DOHH2 (cell line): ENCODE measurements at regions not wholly inside any gene's neighbourhood (a gene's known extent, or its start where the extent isn't known, plus 50 kb on each side); places are given as distances from the start of the nearest gene placed in this dataset.

Experiments used
- H3F3A ChIP-seq: fragments of 200-600 bp; sonication (generic), shearing (Covaris generic); 2 replicates; pipeline ENCODE4 v1.6.0; 2016; ENCODE audit warnings: antibody characterized with exemption, mild to moderate bottlenecking; ENCODE audit not compliant: control insufficient read depth, insufficient read depth
- H3K27ac ChIP-seq: fragments of 200-600 bp; sonication (generic); 2 replicates; pipeline ENCODE4 v1.5.1; 2014; ENCODE audit warnings: low read depth, mild to moderate bottlenecking, low read length, moderate library complexity
- H3K27me3 ChIP-seq: fragments of 200-600 bp; sonication (generic); 2 replicates; pipeline ENCODE4 v1.6.1; 2014; ENCODE audit warnings: mild to moderate bottlenecking, low read length, mixed read lengths; ENCODE audit not compliant: control insufficient read depth
- H3K36me3 ChIP-seq: fragments of 200-600 bp; sonication (generic); 2 replicates; pipeline ENCODE4 v1.6.1; 2014; ENCODE audit warnings: mild to moderate bottlenecking, low read length, moderate library complexity, mixed read lengths; ENCODE audit not compliant: control insufficient read depth
- H3K4me1 ChIP-seq: fragments of 200-600 bp; sonication (generic); 2 replicates; pipeline ENCODE4 v1.6.1; 2014; ENCODE audit warnings: mild to moderate bottlenecking, low read length, mixed read lengths; ENCODE audit not compliant: control insufficient read depth
- H3K4me2 ChIP-seq: fragments of 200-600 bp; sonication (generic); 2 replicates; pipeline ENCODE4 v1.6.0; 2014; ENCODE audit warnings: mild to moderate bottlenecking, low read length, moderate library complexity
- H3K4me3 ChIP-seq: fragments of 200-600 bp; sonication (generic); 2 replicates; pipeline ENCODE4 v1.5.1; 2014; ENCODE audit warnings: mild to moderate bottlenecking, low read length, mixed read lengths
- H3K79me2 ChIP-seq: fragments of 200-600 bp; sonication (generic); 2 replicates; pipeline ENCODE4 v1.6.1; 2014; ENCODE audit warnings: mild to moderate bottlenecking, low read length, mixed read lengths; ENCODE audit not compliant: control insufficient read depth
- H3K9me2 ChIP-seq: fragments of 200-600 bp; sonication (generic); replicated peaks from 2 replicates; pipeline ENCODE4 v1.6.1; 2014; ENCODE audit warnings: mild to moderate bottlenecking, low read length, mixed read lengths; ENCODE audit not compliant: control insufficient read depth
- H3K9me3 ChIP-seq: fragments of 200-600 bp; sonication (generic); 2 replicates; pipeline ENCODE4 v1.6.1; 2014; ENCODE audit warnings: antibody characterized with exemption, low read length, mixed read lengths; ENCODE audit not compliant: control insufficient read depth, insufficient read depth
- H4K20me1 ChIP-seq: fragments of 200-600 bp; sonication (generic); 2 replicates; pipeline ENCODE4 v1.6.0; 2014; ENCODE audit warnings: low read depth, mild to moderate bottlenecking, antibody characterized with exemption, low read length, moderate library complexity; ENCODE audit not compliant: control insufficient read depth, insufficient read depth
- CTCF ChIP-seq: fragments of 200-600 bp; sonication (generic); IDR thresholded peaks from one replicate; pipeline ENCODE4 v1.5.1; 2014; ENCODE audit warnings: antibody characterized with exemption, mild to moderate bottlenecking, low read depth, low read length; ENCODE audit not compliant: poor library complexity, severe bottlenecking
- EZH2phosphoT487 ChIP-seq: fragments of 200-600 bp; sonication (generic); IDR thresholded peaks from 2 replicates; pipeline ENCODE4 v1.6.1; 2017; ENCODE audit warnings: borderline replicate concordance, mild to moderate bottlenecking, antibody characterized with exemption, low read length, moderate library complexity, mixed read lengths

DNA sequence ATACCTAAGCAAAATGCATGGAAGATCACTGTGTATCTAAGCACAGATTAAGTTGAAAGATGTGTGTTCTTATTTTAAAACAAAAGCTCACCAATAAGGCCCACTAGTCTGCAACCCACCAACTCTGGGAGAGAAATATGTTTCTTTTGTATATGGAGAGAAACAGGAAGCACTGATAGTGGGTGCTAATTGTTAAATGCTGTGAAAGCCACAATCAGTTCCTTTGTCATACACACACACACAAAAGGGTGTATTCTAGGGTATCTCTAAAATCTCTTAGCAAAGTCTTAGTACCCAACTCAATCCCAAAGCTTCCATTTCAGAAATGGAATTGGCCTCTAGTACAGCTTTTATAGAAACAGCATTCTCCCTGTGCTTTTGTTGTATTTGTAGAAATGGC is 272.7 kb upstream of the FLRT2 start:
- Histone ChIP-seq H3K36me3 (no peaks in the 10 kb centered on the region), H3K9me3 (peaks cover 3% of the 10 kb centered on the region; the same call in 1 of the 2 replicates), H3K27me3 (no peaks in the 10 kb centered on the region), H3K4me3 (no peak overlapping the region), H3K27ac (no peak overlapping the region), H4K20me1 (no peaks in the 10 kb centered on the region), H3K4me2 (no peak overlapping the region), H3K9me2 (no peaks in the 10 kb centered on the region), H3K4me1 (no peaks in the 10 kb centered on the region), H3F3A (no peaks in the 10 kb centered on the region), H3K79me2 (no peaks in the 10 kb centered on the region)
- TF ChIP-seq CTCF (no peak), EZH2phosphoT487 (no peak)

- H3K27me3 ChIP-seq = no peaks in the 10 kb centered on the region
- no peaks in the 10 kb centered on the region for H3K9me2 ChIP-seq
- H3K4me3 ChIP-seq = no peak overlapping the region
These were observed 265.8 kb upstream of the FLRT2 start for GRCh38 chr14:85263916-85264675.

GRCh38 chr14:85273099-85273677 is 256.8 kb upstream of the FLRT2 start:
- no peaks in the 10 kb centered on the region for H3K9me2 ChIP-seq
- TF ChIP-seq EZH2phosphoT487 (no peak), CTCF (no peak)
- no peak overlapping the region for H3K27ac ChIP-seq
- H4K20me1 ChIP-seq = no peaks in the 10 kb centered on the region
- no peaks in the 10 kb centered on the region for H3K79me2 ChIP-seq
- H3K36me3 ChIP-seq = no peaks in the 10 kb centered on the region
- 0 out of 2 replicates have a peak, but pooled peaks cover 5% of the 10 kb centered on the region for H3K9me3 ChIP-seq
- no peaks in the 10 kb centered on the region for H3F3A ChIP-seq
- no peak overlapping the region for H3K4me3 ChIP-seq
- no peak overlapping the region for H3K4me2 ChIP-seq
- no peaks in the 10 kb centered on the region for H3K27me3 ChIP-seq
- no peaks in the 10 kb centered on the region for H3K4me1 ChIP-seq

More at GRCh38 chr14:85263916-85264675, 265.8 kb upstream of the FLRT2 start:
- H3K9me3 ChIP-seq = no peaks in the 10 kb centered on the region
- H3K79me2 ChIP-seq = no peaks in the 10 kb centered on the region
- no peaks in the 10 kb centered on the region for H3K4me1 ChIP-seq
- H3K27ac ChIP-seq = no peak overlapping the region
- no peak overlapping the region for H3K4me2 ChIP-seq
- no peaks in the 10 kb centered on the region for H3F3A ChIP-seq
- TF ChIP-seq EZH2phosphoT487 (no peak), CTCF (no peak)
- no peaks in the 10 kb centered on the region for H3K36me3 ChIP-seq
- H4K20me1 ChIP-seq = no peaks in the 10 kb centered on the region
